ENCODE measurements at regions not wholly inside any gene's neighbourhood (a gene's known extent, or its start where the extent isn't known, plus 50 kb on each side); places are given as distances from the start of the nearest gene placed in this dataset.
A peak's percentile ranks its signal among the peaks of the same experiment; 100 is the strongest.

DNA sequence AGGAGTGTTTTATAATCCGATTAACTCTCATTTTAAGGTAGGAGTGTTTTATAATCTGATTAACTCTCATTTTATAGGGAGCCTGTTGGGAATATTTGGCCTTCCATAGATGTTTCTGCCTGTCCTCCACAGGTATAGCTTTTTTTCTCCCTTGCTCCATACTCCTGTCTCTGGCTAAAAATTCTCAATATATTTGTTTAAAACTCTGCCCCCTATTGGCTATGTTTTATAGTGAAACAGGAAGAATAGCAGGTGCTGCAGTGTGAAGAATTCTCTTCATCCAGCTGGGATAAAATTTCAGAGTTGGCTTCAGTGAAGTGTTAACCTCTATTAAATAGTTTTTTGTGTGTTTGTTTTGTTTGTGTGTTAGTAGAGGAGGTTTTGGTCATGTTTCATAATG is 1046.0 kb upstream of the TMEFF2 start:
- TF ChIP-seq CTCF (IDR thresholded peaks at IDR 0.05 in 2 of 3, conservative IDR thresholded peaks at IDR 0.05 in 1 of 3; ENCODE audit: borderline replicate concordance in 1 of 3, insufficient read depth in 1 of 3, low read depth in 2 of 3, low read length in 2 of 3) (peak; percentile 14 to 64 (median 43); a peak in 5 of 6 replicates), POLR2AphosphoS5 (IDR thresholded peaks at IDR 0.05; ENCODE audit: low read depth, low read length) (no peak), REST (IDR thresholded peaks at IDR 0.05; ENCODE audit: low read depth) (no peak), POLR2A (IDR thresholded peaks at IDR 0.05; ENCODE audit: borderline replicate concordance, extremely low read depth, insufficient read depth, insufficient read length) (no peak), EGR1 (IDR thresholded peaks at IDR 0.05; ENCODE audit: low read depth) (no peak), YY1 (IDR thresholded peaks at IDR 0.05; ENCODE audit: extremely low read depth, insufficient replicate concordance, low read depth, low read length) (no peak), RAD21 (IDR thresholded peaks at IDR 0.05; ENCODE audit: low read depth) (peak; percentile 30), EZH2 (IDR thresholded peaks at IDR 0.05) (no peak)
- TF ChIP-seq, protein P1, sequence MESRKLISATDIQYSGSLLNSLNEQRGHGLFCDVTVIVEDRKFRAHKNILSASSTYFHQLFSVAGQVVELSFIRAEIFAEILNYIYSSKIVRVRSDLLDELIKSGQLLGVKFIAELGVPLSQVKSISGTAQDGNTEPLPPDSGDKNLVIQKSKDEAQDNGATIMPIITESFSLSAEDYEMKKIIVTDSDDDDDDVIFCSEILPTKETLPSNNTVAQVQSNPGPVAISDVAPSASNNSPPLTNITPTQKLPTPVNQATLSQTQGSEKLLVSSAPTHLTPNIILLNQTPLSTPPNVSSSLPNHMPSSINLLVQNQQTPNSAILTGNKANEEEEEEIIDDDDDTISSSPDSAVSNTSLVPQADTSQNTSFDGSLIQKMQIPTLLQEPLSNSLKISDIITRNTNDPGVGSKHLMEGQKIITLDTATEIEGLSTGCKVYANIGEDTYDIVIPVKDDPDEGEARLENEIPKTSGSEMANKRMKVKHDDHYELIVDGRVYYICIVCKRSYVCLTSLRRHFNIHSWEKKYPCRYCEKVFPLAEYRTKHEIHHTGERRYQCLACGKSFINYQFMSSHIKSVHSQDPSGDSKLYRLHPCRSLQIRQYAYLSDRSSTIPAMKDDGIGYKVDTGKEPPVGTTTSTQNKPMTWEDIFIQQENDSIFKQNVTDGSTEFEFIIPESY (IDR thresholded peaks at IDR 0.05; ENCODE audit: extremely low read depth, insufficient replicate concordance, low read length) = no peak
- TF ChIP-seq, protein P2, sequence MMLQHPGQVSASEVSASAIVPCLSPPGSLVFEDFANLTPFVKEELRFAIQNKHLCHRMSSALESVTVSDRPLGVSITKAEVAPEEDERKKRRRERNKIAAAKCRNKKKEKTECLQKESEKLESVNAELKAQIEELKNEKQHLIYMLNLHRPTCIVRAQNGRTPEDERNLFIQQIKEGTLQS (IDR thresholded peaks at IDR 0.05) = no peak
- TF ChIP-seq, protein P3, sequence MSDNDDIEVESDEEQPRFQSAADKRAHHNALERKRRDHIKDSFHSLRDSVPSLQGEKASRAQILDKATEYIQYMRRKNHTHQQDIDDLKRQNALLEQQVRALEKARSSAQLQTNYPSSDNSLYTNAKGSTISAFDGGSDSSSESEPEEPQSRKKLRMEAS (IDR thresholded peaks at IDR 0.05) = no peak

Data from HCT116 (cell line).